Kidney (tissue), 13 donors: ENCODE measurements at regions not wholly inside any gene's neighbourhood (a gene's known extent, or its start where the extent isn't known, plus 50 kb on each side); places are given as distances from the start of the nearest gene placed in this dataset.

ENCODE experiments used
- DNase-seq, 5 donors: peaks; one replicate each; pipeline ENCODE4 v3.0.0-alpha.2; 2013 to 2020
- FAIRE-seq: peaks from 2 replicates; lab custom pipeline; 2012; peaks lifted over from hg19 to GRCh38; lab: Jason Lieb, UNC
- H3K27ac ChIP-seq, 2 donors: one replicate each; pipeline ENCODE4 v1.7.0; 2013; ENCODE audit warnings: low read depth in 2 of 2, low read length in 2 of 2, inconsistent platforms in 1 of 2
- H3K27me3 ChIP-seq: one replicate; pipeline ENCODE4 v1.7.1; 2013; ENCODE audit warnings: low read length, inconsistent platforms; ENCODE audit not compliant: control insufficient read depth, insufficient read depth
- H3K36me3 ChIP-seq, 3 donors: one replicate each; pipeline versions ENCODE4 v1.7.0 to v1.7.1; 2013; ENCODE audit warnings: low read length in 3 of 3, control low read depth in 1 of 3, inconsistent platforms in 1 of 3; ENCODE audit not compliant: insufficient read depth in 3 of 3, control insufficient read depth in 2 of 3
- H3K4me1 ChIP-seq, 3 donors: one replicate each; pipeline versions ENCODE4 v1.7.0 to v1.7.1; 2013; ENCODE audit warnings: low read length in 3 of 3, inconsistent platforms in 1 of 3, low read depth in 1 of 3; ENCODE audit not compliant: control insufficient read depth in 2 of 3, insufficient read depth in 2 of 3
- H3K4me3 ChIP-seq, 3 donors: one replicate each; pipeline versions ENCODE4 v1.7.0 to v1.8.1; 2013; ENCODE audit warnings: low read length in 3 of 3, control low read depth in 1 of 3, inconsistent platforms in 1 of 3
- H3K9ac ChIP-seq, 3 donors: one replicate each; pipeline versions ENCODE4 v1.7.0 to v1.7.1; 2013; ENCODE audit warnings: low read length in 3 of 3, control low read depth in 1 of 3, inconsistent platforms in 1 of 3
- H3K9me3 ChIP-seq, 3 donors: one replicate each; pipeline versions ENCODE4 v1.7.0 to v1.7.1; 2013; ENCODE audit warnings: low read length in 3 of 3, control low read depth in 1 of 3, inconsistent platforms in 1 of 3; ENCODE audit not compliant: control insufficient read depth in 2 of 3, insufficient read depth in 1 of 3
- CTCF ChIP-seq: IDR thresholded peaks from 3 replicates; pipeline ENCODE4 v1.5.1; 2012; ENCODE audit warnings: mild to moderate bottlenecking, moderate library complexity, borderline replicate concordance; ENCODE audit not compliant: insufficient read depth; ENCODE audit errors: extremely low read depth
- intact Hi-C: fragments of 100-400 bp; cut with DNase I; formaldehyde crosslinking; loops from one replicate; pipeline ENCODE4 v1.11.1; 2022
- donor health status: control.
- donor health status: control.
- donor health status: control.
- donor health status: control.
- donor health status: control.
- donor health status: DM: yes; HTN: yes; CAD: no.
- donor health status: Normal renal cell carcinoma (clear cell type).

GRCh38 chr3:193874512-193874911 is 261.4 kb upstream of the HES1 start:
- FAIRE-seq, result no peak
- H3K27ac ChIP-seq, result no peak overlapping the region
- no peaks in the 10 kb centered on the region for H3K27me3 ChIP-seq
- no peaks in the 10 kb centered on the region for H3K9me3 ChIP-seq
- H3K4me1 ChIP-seq, result peaks cover 0 to 15% (median 0%) of the 10 kb centered on the region in 3 donors
- intact Hi-C loops, result no loop called here
- DNase-seq, result no peak
- no peak for TF ChIP-seq CTCF
- H3K4me3 ChIP-seq, result no peak overlapping the region
- no peak overlapping the region for H3K9ac ChIP-seq
- H3K36me3 ChIP-seq, result no peaks in the 10 kb centered on the region

GRCh38 chr3:193874997-193875593 is 260.9 kb upstream of the HES1 start:
- Histone ChIP-seq H3K4me1 (peaks cover 0 to 13% (median 0%) of the 10 kb centered on the region in 3 donors), H3K36me3 (no peaks in the 10 kb centered on the region), H3K9me3 (no peaks in the 10 kb centered on the region), H3K27ac (no peak overlapping the region), H3K27me3 (no peaks in the 10 kb centered on the region), H3K4me3 (no peak overlapping the region), H3K9ac (no peak overlapping the region)
- FAIRE-seq (no peak), DNase-seq (no peak)
- intact Hi-C loops, result no loop called here
- no peak for TF ChIP-seq CTCF

- intact Hi-C loops, result no loop called here
- Histone ChIP-seq H3K9me3 (no peaks in the 10 kb centered on the region), H3K4me3 (no peak overlapping the region), H3K36me3 (no peaks in the 10 kb centered on the region), H3K4me1 (peaks cover 0 to 8% (median 0%) of the 10 kb centered on the region in 3 donors), H3K27me3 (no peaks in the 10 kb centered on the region), H3K9ac (no peak overlapping the region), H3K27ac (no peak overlapping the region)
- no peak for TF ChIP-seq CTCF
- FAIRE-seq (no peak), DNase-seq (no peak)
Measured at GRCh38 chr3:193875601-193876321, 260.2 kb upstream of the HES1 start.
